ENCODE measurements at regions not wholly inside any gene's neighbourhood (a gene's known extent, or its start where the extent isn't known, plus 50 kb on each side); places are given as distances from the start of the nearest gene placed in this dataset.
A peak's percentile ranks its signal among the peaks of the same experiment; 100 is the strongest.
"Not testable (repeated sequence)": the region's sequence is repeated elsewhere in the genome, so short reads cannot be mapped to it uniquely, and the experiment has no call there.

- Histone ChIP-seq H3K4me3 (no peak overlapping the region), H3K36me3 (no peaks in the 10 kb centered on the region), H3K4me1 (peaks cover 0 to 9% (median 0%) of the 10 kb centered on the region in 4 donors), H3K27ac (peak overlapping the region in 2 of 4 donors; percentile 21 to 63), H3K27me3 (no peaks in the 10 kb centered on the region), H3K9me3 (no peaks in the 10 kb centered on the region)
- no peak for DNase-seq (ENCODE audit: low spot score in 2 of 2)
- TF ChIP-seq CTCF (IDR thresholded peaks at IDR 0.05): no peak
- no peak for TF ChIP-seq POLR2A (IDR thresholded peaks at IDR 0.05)
- TF ChIP-seq EP300 (IDR thresholded peaks at IDR 0.05): no peak
These were observed 55.6 kb upstream of the MAP4K3 start for GRCh38 chr2:39492716-39493115.

GRCh38 chr2:39494784-39495251 lies 57.7 kb upstream of the MAP4K3 start:
- DNase-seq (ENCODE audit: low spot score in 2 of 2): no peak
- WGBS, 2 donors: 28 to 40% methylated on average over 6 of the region's 6 CpGs

GRCh38 chr2:39497082-39497801 lies 60.2 kb upstream of the MAP4K3 start:
- Histone ChIP-seq H3K27me3 (no peaks in the 10 kb centered on the region), H3K4me3 (no peak overlapping the region), H3K36me3 (no peaks in the 10 kb centered on the region), H3K4me1 (peaks cover 0 to 9% (median 0%) of the 10 kb centered on the region in 4 donors), H3K27ac (peak overlapping the region in 1 of 4 donors; percentile 12), H3K9me3 (no peaks in the 10 kb centered on the region)
- no peak for DNase-seq (ENCODE audit: low spot score in 2 of 2)
- no peak for TF ChIP-seq EP300 (IDR thresholded peaks at IDR 0.05)
- no peak for TF ChIP-seq CTCF (IDR thresholded peaks at IDR 0.05)
- TF ChIP-seq POLR2A (IDR thresholded peaks at IDR 0.05): no peak
- 68 to 69% methylated on average over 3 of the region's 3 CpGs for WGBS, 2 donors

More at GRCh38 chr2:39494784-39495251, 57.7 kb upstream of the MAP4K3 start:
- Histone ChIP-seq H3K27ac (peak overlapping the region in 1 of 4 donors; percentile 49), H3K9me3 (no peaks in the 10 kb centered on the region), H3K27me3 (no peaks in the 10 kb centered on the region), H3K4me3 (no peak overlapping the region), H3K36me3 (no peaks in the 10 kb centered on the region), H3K4me1 (peaks cover 0 to 9% (median 0%) of the 10 kb centered on the region in 4 donors)
- TF ChIP-seq CTCF (IDR thresholded peaks at IDR 0.05) (no peak), EP300 (IDR thresholded peaks at IDR 0.05) (no peak), POLR2A (IDR thresholded peaks at IDR 0.05) (no peak)

- H3K27ac ChIP-seq; H3K27me3 ChIP-seq; DNase-seq (ENCODE audit: low spot score in 2 of 2); H3K4me1 ChIP-seq; H3K36me3 ChIP-seq; H3K4me3 ChIP-seq; H3K9me3 ChIP-seq: not testable (repeated sequence)
- 93 to 96% methylated on average over 5 of the region's 5 CpGs for WGBS, 2 donors
These were observed 61.1 kb upstream of the MAP4K3 start for GRCh38 chr2:39498176-39498575.

GRCh38 chr2:39498786-39499185 lies 61.7 kb upstream of the MAP4K3 start:
- Histone ChIP-seq H3K27ac (no peak overlapping the region), H3K36me3 (no peaks in the 10 kb centered on the region)

More at GRCh38 chr2:39498786-39499185, 61.7 kb upstream of the MAP4K3 start:
- Histone ChIP-seq H3K9me3 (no peaks in the 10 kb centered on the region), H3K4me1 (peaks cover 0 to 13% (median 2%) of the 10 kb centered on the region in 4 donors), H3K4me3 (no peak overlapping the region), H3K27me3 (no peaks in the 10 kb centered on the region)
- no peak for DNase-seq (ENCODE audit: low spot score in 2 of 2)
- WGBS, 2 donors: 92 to 95% methylated on average over 4 of the region's 4 CpGs
- TF ChIP-seq CTCF (IDR thresholded peaks at IDR 0.05) (no peak), POLR2A (IDR thresholded peaks at IDR 0.05) (no peak), EP300 (IDR thresholded peaks at IDR 0.05) (no peak)
